HEK293T (cell line): ENCODE measurements at regions not wholly inside any gene's neighbourhood (a gene's known extent, or its start where the extent isn't known, plus 50 kb on each side); places are given as distances from the start of the nearest gene placed in this dataset.

Experiments
- CTCF ChIA-PET: fragments of 350-600 bp; formaldehyde crosslinking; extraction: SDS; loops from one replicate; lab custom pipeline; 2021; ENCODE audit warnings: antibody characterized with exemption, inconsistent platforms; lab: Yijun Ruan, JAX
- POLR2A ChIA-PET: fragments of 350-600 bp; formaldehyde crosslinking; extraction: SDS; loops from one replicate; lab custom pipeline; 2020; ENCODE audit warnings: antibody characterized with exemption, inconsistent platforms; lab: Yijun Ruan, JAX
- DNase-seq: peaks from one replicate; pipeline ENCODE4 v3.0.0; 2012; ENCODE audit warnings: mixed read lengths; ENCODE audit errors: extremely low spot score
- ARNT ChIP-seq: fragments of 450-650 bp; IDR thresholded peaks from 2 replicates; pipeline ENCODE4 v1.6.1; 2017; ENCODE audit warnings: mild to moderate bottlenecking
- BHLHE40 ChIP-seq: fragments of 450-650 bp; IDR thresholded peaks from 2 replicates; pipeline ENCODE4 v1.6.1; 2016; ENCODE audit warnings: mild to moderate bottlenecking, moderate library complexity, borderline replicate concordance
- CTBP1 ChIP-seq: fragments of 450-650 bp; IDR thresholded peaks from 2 replicates; pipeline ENCODE4 v1.6.1; 2016; ENCODE audit warnings: borderline replicate concordance
- ELF4 ChIP-seq: fragments of 450-650 bp; IDR thresholded peaks from 2 replicates; pipeline ENCODE4 v1.6.1; 2017; ENCODE audit warnings: antibody characterized with exemption
- FOXA1 ChIP-seq: fragments of 450-650 bp; IDR thresholded peaks from 2 replicates; pipeline ENCODE4 v1.6.1; 2016; ENCODE audit warnings: mild to moderate bottlenecking
- FOXK2 ChIP-seq: fragments of 450-650 bp; IDR thresholded peaks from 2 replicates; pipeline ENCODE4 v1.6.1; 2016; ENCODE audit warnings: mild to moderate bottlenecking
- FOXM1 ChIP-seq: fragments of 450-650 bp; IDR thresholded peaks from 2 replicates; pipeline ENCODE4 v1.6.1; 2017; ENCODE audit warnings: mild to moderate bottlenecking, borderline replicate concordance
- HDGF ChIP-seq: fragments of 450-650 bp; IDR thresholded peaks from 2 replicates; pipeline ENCODE4 v1.6.1; 2017; ENCODE audit warnings: antibody characterized with exemption, borderline replicate concordance
- L3MBTL2 ChIP-seq: fragments of 450-650 bp; conservative IDR thresholded peaks from 2 replicates; pipeline ENCODE4 v1.6.1; 2016; ENCODE audit warnings: mild to moderate bottlenecking
- LEF1 ChIP-seq: fragments of 450-650 bp; IDR thresholded peaks from 2 replicates; pipeline ENCODE4 v1.6.1; 2017; ENCODE audit warnings: mild to moderate bottlenecking, borderline replicate concordance
- NFRKB ChIP-seq: fragments of 450-650 bp; IDR thresholded peaks from 2 replicates; pipeline ENCODE4 v1.6.1; 2016; ENCODE audit warnings: mild to moderate bottlenecking, moderate library complexity
- PKNOX1 ChIP-seq: fragments of 450-650 bp; IDR thresholded peaks from 2 replicates; pipeline ENCODE4 v1.6.1; 2016
- SP1 ChIP-seq: fragments of 450-650 bp; IDR thresholded peaks from 2 replicates; pipeline ENCODE4 v1.6.1; 2017
- SUZ12 ChIP-seq: fragments of 450-650 bp; IDR thresholded peaks from 2 replicates; pipeline ENCODE4 v1.6.1; 2016; ENCODE audit warnings: mild to moderate bottlenecking
- TARDBP ChIP-seq: fragments of 450-650 bp; IDR thresholded peaks from 2 replicates; pipeline ENCODE4 v1.6.1; 2016
- ZNF384 ChIP-seq: fragments of 450-650 bp; IDR thresholded peaks from 2 replicates; pipeline ENCODE4 v1.6.1; 2016

DNA sequence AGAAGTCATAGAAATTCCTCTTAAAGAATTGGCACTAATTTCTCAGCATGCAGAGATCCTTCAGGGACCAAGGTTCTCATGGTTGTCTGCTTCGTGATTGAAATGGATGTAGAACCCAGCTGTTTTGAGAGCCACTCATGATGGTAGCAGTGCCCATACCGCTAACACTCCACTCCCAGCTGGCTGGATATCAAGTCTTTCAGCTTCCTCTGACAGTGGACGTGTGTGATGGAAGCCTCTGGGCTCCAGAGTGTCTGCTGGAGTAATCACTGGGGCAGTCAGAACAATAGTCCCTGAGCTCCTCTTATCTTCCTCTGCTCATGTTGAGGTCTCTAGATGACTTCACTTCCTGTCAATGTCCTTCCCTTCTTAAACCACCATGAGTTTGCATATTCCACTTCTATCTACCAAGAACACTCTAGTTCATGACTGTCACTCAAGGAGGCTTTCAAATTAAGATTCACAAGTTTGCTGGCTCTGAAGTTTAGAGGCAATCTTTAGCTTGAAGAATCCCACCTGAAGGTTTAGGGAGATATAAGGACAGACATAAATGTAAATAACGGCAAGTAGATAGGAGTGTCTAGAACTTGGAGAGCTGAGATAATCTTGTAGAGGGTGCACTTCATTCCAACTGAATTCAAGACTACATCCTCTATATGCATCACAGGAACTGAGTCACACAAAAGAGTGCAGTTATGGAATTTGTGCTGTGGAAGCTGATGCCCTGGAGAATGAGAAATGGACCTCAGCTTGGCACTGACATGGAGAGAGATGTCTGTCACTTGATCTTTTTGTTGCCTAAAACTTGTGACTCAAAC, 64.5 kb upstream of the WDR1 start:
- POLR2A ChIA-PET = no interaction called here
- DNase-seq = no peak
- CTCF ChIA-PET = no interaction called here
- no peak for TF ChIP-seq L3MBTL2
- no peak for TF ChIP-seq NFRKB
- TF ChIP-seq FOXK2 = no peak
- no peak for TF ChIP-seq ZNF384
- TF ChIP-seq LEF1 = no peak
- TF ChIP-seq ELF4 = no peak
- no peak for TF ChIP-seq ARNT
- no peak for TF ChIP-seq TARDBP
- TF ChIP-seq SUZ12 = no peak
- no peak for TF ChIP-seq HDGF
- TF ChIP-seq FOXM1 = no peak
- no peak for TF ChIP-seq SP1
- TF ChIP-seq BHLHE40 = no peak
- TF ChIP-seq FOXA1 = no peak
- TF ChIP-seq PKNOX1 = no peak
- no peak for TF ChIP-seq CTBP1

GRCh38 chr4:10180603-10180926, 64.0 kb upstream of the WDR1 start:
- ChIA-PET CTCF (no interaction called here), POLR2A (no interaction called here)
- TF ChIP-seq CTBP1 = no peak
- TF ChIP-seq SUZ12 = no peak
- TF ChIP-seq SP1 = no peak
- TF ChIP-seq FOXM1 = no peak
- no peak for TF ChIP-seq PKNOX1
- no peak for TF ChIP-seq FOXK2
- TF ChIP-seq LEF1 = no peak
- no peak for TF ChIP-seq ARNT
- TF ChIP-seq FOXA1 = no peak
- no peak for TF ChIP-seq NFRKB
- TF ChIP-seq BHLHE40 = no peak
- no peak for TF ChIP-seq ELF4
- no peak for TF ChIP-seq L3MBTL2
- TF ChIP-seq HDGF = no peak
- DNase-seq = no peak

- TF ChIP-seq SP1 (no peak), L3MBTL2 (no peak), BHLHE40 (no peak), FOXA1 (no peak), ZNF384 (no peak), CTBP1 (no peak), NFRKB (no peak), ELF4 (no peak), HDGF (no peak), FOXK2 (no peak), ARNT (no peak)
- DNase-seq = no peak
- ChIA-PET CTCF (no interaction called here), POLR2A (no interaction called here)
Observed at GRCh38 chr4:10179957-10180602, 63.5 kb upstream of the WDR1 start.

GRCh38 chr4:10178763-10179162, 62.2 kb upstream of the WDR1 start:
- CTCF ChIA-PET = no interaction called here
- no peak for TF ChIP-seq CTBP1

DNA sequence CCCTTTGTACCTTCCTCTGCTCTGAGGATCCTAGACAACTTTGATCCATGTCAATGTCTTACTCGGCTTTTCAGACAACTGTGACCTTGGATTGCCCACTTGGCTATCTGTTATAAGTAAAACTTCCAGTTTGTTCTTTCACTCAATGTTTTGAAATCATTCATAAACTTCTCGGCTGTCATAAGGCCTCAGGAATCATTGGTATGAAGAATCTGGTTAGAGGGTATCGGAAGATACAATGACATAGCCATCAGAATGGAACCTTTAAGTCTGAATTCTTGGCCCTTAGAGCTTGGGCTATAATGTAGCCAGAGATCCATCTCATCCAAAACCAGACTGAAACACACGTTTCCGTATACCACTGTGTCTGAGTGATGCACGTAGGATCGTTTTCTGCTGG, 59.0 kb upstream of the WDR1 start:
- ChIA-PET CTCF (no interaction called here), POLR2A (no interaction called here)
- DNase-seq = no peak
- TF ChIP-seq FOXA1 = no peak
- no peak for TF ChIP-seq SP1
- no peak for TF ChIP-seq ELF4
- no peak for TF ChIP-seq L3MBTL2
- no peak for TF ChIP-seq NFRKB
- no peak for TF ChIP-seq FOXM1
- TF ChIP-seq SUZ12 = no peak
- no peak for TF ChIP-seq BHLHE40
- no peak for TF ChIP-seq TARDBP
- TF ChIP-seq ARNT = no peak
- TF ChIP-seq PKNOX1 = no peak
- no peak for TF ChIP-seq LEF1
- TF ChIP-seq FOXK2 = no peak
- TF ChIP-seq CTBP1 = no peak
- TF ChIP-seq ZNF384 = no peak
- no peak for TF ChIP-seq HDGF

More at GRCh38 chr4:10178763-10179162, 62.2 kb upstream of the WDR1 start:
- DNase-seq = no peak
- POLR2A ChIA-PET = no interaction called here
